Activated CD8-positive, alpha-beta memory T cell treated with anti-CD3 and anti-CD28 coated beads for 24 hours (primary cell): ENCODE measurements at regions not wholly inside any gene's neighbourhood (a gene's known extent, or its start where the extent isn't known, plus 50 kb on each side); places are given as distances from the start of the nearest gene placed in this dataset.
A peak's percentile ranks its signal among the peaks of the same experiment; 100 is the strongest.

Experiments
- DNase-seq: peaks from one replicate; pipeline ENCODE4 v3.0.0-alpha.2; 2020

DNA sequence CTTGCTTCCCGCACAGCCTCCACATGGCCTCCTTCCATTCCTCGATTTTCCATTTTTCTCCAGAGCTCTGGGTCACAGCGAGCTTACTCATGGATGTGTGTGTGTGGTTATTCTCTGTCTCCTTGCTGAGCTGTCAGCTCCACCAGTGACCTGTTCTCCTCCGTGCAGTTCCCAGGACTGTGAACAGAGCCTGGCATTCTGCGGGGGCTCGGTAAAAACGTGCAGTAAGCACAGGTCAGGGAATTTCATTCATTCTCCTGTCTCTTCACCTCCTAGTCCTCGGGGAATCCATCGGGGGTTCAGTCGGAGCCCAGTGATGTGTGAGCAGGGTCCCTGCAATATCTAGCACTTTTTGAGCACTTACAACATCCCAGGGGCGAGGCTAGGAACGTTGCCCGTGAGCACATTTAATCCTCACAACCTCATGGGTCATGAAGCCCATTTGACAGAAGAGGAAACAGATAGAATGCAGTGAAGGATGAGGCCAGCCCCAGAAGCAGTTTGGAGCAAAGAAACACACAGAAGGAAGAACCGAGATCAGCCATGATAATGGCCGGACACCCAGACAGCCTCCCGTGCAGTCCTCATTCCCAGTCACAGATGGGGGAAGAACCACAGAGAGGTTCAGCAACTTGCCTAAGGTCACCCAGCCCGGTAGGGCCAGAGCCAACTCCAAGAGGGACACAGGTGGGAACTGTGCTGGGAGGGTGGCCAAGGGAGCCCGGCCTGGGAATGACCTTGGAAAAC, 183.2 kb upstream of the GSE1 start:
- DNase-seq = peak; percentile 45

DNA sequence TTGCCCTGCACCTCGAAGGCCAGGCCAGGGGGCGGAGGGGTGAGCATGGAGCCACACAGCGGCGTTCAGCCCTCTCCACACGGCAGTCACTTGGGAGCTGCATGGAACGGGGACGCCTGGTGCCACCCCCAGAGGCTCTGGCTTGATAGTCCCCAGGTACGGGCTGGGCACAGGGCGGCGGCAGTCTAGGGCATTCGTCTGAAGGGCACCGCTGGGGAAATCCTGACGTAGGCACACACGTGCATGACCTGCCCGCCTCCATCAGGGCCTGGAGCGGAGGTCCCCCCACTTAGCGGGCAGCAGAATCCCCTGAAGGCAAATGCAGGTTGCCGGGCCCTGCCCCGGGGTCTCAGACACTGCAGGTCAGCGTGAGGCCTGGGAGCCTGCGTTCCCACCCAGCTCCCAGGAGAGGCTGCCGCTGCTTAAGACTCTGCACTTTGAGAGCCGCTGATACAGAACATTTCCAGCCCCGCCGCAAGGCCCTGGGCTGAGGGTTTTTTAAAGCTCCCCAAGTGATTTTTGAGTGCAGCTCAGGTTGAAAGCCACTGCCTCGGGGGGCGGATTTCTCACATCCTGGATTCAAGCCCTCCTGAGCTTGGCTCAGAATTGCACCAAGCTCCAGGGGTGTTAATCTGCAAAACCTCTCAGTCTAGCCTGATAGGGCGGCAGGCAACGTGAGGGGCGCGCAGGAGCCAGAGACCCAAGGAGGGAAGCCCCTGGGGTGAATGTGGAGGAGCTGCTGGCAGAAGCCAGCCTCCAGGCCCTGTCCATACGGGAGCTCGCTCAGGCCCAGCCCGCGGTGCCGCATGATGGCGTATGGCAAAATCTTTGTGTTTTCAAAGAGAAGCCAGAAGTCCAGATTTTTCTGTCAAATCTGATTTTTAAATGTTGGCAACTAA, 182.3 kb upstream of the GSE1 start:
- DNase-seq = peak; percentile 49

DNA sequence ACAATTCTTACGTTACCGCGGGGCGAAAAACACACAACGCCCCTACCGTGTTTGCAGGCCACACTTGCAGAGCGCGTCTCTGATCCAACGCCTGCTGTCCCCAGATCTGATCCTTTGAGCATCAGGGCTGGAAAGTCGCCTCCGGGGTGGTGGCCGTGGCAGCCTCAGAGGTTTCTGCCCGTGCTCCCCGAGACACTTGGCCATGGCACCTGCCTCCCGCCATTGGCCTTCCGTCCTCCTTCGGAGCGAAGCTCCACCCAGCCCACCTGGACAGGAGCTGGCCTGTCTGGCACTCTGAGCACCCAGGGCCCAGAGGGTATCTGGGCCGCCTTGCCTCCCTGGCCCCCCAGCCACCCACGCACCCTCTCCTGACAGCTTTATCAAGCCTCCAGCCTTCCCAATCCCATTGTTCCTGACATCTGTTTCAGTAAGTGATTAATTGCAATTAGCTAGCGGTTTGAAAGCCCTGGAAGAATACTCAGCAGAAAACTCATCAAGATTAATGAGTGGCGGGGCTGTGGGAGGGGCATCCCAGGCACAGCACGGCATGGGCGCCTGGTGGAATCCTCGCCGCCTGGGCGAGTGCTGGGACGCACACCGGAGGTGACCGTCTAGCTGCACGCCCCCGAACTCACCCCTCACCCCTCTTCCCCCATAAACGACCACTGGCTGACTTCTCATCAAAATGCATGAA, 181.5 kb upstream of the GSE1 start:
- DNase-seq = peak; percentile 24

DNA sequence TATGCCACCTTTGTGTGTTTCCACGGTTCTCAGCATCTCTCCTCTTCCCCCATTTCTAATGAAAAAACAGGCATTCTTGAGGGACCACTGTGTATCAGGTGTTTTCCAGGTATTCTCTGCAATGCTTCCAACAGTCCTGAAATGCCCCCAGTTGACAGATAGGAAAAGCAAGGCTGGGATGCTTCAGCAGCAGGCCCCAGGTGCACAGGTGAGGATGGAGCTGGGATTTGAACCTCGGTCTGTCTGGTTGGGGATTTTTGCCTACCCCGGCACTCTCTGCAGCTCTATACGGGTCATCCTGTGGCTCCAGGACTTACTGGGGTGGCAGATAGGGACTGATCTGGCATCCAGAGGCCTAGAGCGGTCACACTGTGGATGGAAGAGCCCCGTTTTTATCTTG, 180.5 kb upstream of the GSE1 start:
- DNase-seq = no peak

DNA sequence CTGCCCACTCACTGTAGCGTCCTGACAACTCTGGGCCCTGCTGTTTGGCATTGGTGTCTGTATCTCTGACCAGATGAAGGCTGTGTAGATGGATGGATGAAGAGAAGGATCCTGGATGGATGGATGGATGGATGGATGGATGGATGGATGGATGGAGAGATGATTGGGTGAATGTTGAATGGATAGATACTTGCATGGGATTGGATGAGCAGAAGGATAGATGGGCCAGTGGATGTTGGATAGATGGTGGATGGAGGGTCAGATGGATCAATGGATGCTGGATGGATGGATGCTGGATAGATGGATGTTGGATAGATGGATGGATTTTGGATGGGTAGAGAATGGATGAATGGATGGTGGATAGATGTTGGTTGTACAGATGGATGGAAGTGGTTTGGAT, 179.6 kb upstream of the GSE1 start:
- DNase-seq = no peak

DNA sequence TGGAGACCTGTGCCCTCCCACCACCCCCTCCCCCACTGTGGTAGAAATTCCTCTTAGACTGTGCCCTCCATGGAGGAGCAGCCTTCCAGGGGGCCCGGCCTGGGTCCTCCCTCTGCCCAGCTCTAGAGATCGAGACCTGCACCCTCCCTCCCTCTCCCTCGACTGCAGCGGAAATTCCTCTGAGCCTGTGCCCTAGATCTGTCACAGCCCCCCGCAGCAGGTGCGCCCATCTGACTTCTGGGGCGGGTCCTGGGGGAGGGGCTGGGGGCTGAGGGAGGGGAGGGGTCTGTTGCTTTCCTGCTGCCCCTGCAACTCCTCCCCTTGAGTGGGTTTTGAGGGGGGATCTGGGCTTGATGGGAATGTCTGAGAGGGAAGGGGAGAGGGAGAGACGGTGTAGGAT, 177.8 kb upstream of the GSE1 start:
- DNase-seq = no peak

DNA sequence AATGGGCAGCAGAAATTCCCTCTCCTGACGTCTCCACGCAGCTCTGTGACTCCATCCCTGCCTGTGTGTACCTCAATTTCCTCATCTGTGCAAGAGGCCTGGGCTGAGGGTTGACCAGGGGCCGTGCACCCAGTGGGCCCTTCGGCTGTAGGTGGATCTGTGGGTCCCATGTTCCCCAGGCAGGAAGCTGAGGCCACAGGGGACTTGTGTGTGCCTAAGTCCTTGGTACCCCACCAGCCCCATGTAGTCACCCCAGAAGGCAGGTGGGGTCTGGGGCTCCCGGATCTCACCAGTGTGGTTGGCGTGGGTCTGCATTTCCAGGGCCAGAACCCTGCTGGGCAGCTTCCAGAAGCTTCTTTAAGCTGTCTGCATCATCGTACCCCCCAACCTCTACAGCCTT, 177.4 kb upstream of the GSE1 start:
- no peak for DNase-seq

DNA sequence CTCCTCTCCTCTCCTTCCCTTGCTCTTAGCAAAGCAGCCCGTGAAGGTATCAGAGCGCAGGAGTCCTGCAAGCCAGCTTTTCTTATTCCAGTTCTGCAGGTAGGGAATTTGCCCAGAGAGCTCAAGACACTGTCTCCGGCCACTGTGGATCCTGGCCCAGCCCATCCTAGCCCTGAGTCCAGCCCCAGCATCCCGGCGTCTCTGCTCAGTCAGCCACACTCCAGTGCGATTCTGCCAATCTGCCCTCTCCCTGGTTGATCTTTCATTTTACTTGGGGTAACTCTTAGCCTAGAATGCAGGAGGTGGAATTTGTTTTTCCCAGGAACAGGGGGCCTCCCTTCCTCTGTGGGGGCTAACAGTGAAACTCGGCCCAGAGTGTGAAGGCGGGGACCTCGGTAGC, 176.9 kb upstream of the GSE1 start:
- no peak for DNase-seq

DNA sequence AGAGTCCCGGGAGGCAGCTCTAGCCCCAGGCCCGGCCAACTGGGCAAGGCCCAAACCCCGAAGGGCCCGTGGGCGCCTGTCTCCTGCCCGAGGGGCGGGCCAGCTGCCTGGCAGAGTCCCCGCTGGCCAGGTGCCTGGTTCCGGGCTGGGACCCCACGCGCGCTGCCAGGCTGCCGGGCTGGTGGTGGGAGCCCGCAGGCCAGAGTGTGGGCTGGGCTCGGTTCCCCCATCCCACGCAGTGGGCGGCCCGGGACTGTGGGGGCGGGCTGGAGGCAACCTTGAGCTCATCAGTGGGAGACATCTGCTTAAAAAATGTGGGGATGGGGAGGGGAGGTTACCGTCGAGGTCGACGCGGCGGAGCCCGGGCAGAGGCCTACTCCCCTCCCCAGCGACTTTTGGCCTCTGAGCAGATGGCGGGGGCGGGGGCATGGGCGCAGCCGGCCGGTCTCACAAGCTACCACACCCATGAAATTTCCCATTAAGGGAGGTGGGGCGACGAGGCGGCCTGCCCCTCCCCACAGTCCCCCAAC, 176.4 kb upstream of the GSE1 start:
- no peak for DNase-seq

DNA sequence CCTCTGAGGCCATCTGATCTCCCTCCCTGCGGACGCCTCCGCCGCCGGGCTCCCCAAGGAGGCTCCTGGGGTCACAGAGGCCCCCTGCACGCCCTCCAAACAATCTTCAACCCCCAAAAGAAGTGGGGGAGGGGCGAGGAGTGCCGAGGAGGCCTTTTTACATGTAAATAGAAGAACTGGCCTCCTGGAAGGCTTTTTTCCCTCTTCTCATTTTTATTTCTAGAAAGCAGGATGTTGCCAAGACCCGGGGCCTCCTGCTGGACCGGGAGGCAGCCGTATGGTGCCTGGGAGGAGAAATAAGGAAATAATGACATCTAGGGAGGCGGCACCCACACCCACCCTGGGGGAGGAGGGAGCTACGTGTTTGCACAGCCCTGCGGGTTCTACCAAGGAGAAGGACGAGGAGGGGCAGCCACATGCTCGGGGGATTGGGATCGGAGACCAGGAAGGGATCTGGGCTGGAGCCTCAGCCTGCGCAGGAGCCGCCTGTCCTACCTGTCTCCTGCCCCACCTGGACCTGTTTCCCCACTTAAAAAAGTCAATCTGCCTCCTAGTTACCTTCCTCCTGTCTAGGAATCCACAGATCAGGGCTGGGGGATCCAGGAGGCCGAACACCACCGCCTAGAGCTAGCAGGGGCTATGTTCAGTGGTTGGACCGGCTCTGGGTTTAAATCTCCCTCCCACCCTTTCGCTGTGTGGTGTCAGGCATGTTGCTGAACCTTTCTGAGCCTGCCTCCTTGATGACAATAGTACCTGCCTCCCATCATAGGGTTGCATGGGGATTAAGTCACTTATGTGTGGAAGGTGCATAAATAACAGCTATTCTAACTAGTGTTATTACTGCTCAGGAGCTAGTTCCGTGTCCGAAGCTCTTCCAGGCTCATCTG, 175.7 kb upstream of the GSE1 start:
- no peak for DNase-seq

DNA sequence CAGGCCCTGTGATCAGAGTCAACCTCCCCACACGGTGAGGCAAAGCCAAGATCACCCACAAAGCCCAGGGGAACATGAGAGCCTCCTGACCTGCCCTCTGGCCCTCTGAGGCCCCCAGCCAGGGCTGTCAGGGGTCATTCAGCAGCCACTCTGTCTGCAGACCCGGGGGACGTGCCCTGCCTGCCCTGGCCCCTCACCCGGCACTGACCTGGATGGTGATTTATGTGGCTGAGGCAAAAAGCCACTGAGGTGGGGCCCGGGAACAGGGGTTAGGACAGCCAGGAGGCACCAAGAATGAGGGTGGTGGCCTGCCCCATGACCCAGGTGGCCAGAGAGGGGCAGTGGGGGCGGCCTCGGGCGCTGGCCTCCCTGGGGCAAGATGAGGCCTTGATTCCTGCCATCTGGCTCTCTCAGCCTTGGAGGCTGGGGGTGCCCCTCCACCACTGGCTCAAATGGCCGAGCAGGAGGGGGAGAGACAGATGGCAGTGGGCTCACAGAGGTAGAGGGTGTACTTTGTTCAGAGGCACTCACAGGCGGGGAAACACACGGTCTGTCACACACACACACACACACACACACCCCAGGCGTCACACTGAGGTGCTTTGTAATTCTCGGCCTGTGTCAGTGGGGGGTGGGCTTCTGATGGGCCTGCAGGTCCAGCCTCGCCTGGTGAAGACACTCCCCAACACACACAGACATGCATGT, 174.0 kb upstream of the GSE1 start:
- DNase-seq = no peak

DNA sequence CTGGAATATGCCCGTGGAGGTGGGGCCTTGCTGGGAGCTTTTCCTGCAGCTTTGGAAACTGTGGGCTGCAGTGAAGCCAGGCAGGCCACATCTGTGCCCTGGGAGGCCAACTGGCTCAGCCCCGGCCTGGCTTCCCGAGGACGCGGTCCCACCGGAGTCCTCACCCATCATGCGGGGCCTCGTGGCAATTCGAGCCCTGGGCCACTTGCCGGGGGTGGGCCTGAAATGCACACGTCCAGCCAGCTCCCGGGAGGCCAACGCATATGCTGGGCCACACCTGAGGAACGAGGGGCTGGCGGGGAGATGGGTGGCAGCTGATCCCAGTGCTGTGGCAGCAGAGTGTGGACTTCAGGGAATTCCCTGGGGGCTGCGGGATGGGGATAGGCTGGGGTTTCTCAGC, 172.4 kb upstream of the GSE1 start:
- no peak for DNase-seq

DNA sequence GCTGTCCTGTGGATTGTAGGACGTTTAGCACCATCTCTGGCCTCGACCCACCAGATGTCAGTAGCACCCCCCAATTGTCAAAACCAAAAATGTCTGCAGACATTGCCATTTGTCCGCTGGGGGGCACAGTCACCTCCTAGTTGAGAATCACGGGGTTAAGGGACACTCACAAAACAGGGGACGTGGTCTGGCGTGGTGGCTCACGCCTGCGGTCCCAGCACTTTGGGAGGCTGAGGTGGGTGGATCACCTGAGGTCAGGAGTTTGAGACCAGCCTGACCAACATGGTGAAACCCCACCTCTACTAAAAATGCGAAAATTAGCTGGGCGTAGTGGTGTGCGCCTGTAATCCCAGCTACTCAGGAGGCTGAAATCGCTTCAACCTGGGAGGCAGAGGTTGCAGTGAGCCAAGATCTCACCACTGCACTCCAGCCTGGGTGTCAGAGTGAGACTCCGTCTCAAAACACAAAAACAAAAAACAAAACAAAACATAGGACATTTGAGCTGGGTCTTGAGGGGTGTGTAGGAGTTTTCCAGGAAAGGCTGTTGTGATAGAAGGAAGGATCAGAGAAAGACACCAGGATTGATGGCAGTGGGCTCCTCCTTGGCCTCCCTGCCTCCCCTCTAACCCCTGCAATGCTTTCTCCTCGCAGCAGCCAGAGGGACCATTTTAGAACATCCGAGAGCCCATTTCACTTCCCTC, 171.8 kb upstream of the GSE1 start:
- DNase-seq = no peak

DNA sequence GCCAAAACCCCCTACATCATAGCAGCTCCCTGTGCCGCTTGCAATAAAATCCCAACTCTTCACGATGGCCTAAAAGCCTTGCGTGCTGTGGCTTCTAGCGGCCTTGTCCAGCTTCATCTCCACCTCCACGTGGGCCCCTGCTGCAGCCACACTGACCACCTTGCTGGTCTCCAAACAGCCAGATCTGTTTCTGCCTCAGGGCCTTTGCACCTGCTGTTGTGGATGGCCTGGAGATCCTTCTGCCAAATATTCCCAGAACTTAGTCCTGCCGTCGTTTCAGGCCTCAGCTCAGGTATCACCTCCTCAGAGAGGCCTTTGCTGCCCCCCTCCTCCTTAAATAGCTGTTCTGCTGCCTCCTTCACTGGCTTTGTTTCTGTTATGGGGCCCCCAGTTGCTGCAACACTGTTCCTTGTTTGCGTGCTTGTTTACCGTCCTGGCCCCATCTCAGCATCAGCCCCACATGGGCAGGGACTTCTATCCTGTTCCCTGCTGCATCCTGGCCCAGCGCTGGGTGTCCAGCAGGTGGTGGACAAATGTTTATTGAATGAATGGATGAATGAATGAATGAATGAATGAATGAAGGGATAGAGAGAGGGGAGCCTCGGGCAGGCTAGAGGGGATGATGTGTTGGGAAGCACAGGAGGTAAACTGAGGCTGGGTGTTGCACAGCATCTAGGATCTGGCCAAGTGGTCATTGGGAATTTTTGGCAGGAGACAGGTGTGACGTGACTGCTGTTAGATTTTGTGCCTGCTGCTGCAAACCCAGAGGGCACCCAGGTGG, 171.0 kb upstream of the GSE1 start:
- no peak for DNase-seq

DNA sequence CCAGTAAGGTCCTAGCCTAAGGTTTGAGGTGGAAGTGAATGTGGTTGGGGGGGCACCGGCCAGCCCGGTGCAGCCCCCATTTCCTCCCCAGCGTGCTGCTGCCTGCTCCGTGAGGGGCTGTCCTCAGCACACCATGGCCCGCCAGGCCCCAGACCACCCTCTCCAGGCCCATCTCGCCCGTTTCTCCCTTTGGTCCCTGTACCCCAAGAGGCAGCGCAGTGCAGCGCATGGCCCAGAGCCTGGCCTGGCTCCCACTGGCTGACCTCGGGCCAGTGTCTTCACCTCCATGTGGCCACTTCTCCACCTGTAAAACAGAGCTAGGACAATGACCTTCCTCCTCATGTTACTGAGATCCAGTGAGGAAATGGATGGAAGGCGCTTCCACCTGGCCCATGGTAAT, 170.0 kb upstream of the GSE1 start:
- DNase-seq = no peak

DNA sequence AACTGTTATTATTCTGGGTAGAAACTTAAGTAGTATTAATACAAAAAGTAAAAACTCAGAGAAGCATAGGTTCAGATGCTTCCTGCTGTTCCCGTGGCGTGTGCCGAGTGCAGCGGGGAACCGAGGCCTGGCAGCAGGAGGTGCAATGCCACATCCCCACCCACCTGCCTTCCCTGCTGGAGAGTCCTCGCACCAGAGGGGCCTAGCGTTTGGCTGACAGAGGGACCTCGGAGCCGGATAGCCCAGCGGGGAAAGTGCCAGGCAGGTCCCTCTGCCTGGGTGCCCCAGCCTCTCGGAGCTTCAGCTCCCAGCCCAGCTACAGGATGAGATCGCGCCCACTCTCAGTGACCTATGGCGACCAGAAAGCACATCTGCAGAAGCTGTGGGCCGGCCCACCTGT, 169.6 kb upstream of the GSE1 start:
- no peak for DNase-seq

DNA sequence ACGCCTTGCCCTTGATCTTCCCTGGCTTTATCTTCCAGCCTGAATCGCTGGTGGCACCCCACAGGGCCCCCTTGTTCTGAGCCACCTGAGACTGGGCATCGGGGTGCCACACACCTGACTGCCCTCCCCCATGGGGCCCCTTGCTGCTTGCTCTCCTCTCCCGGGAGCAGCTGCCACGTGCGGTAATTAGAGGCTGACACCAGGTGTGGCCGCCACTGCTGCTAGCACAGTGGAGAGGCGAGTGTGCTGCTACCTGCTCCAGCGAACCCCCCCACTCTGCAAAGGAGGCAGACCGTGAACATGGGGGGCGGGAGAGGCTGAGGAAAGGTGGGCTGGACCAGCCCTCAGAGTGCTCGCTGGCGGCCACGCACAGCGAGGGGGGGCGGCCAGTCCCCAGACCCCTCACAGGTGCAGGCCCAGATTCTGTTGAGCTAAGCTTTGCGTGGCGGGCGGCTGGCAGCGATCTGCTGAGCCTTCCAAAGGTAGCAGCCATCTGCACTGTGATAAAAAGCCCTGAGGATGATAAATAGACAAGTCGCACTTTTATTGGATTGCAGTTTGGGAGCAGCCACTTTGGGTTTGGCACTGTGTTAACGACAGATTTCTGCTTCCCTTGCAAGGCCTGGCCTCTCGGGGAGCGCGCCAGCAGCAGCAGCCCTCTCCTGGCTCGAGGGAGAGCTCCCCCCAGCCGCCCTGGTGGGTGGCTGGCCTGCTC, 167.9 kb upstream of the GSE1 start:
- no peak for DNase-seq

DNA sequence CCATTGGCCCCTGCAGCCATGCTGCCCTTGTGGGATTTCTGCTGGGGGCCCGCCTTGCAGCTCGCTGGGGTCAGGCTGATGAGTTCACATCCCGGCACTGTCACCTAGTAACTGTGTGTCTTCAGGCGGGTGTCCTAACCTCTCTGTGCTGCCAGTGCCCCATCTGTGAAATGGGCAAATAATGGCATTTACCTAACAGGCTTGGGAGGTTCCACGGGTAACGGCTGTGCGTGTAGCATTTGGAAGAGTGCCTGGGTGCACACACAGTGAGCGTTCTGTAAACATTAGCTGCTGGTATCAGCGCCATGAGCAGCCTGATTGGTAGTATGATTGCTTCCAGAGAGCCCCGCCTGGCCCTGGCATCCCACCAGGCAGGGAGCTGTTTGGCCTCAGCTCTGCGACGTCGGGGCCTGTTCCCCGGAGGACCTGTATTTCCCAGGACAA, 167.3 kb upstream of the GSE1 start:
- no peak for DNase-seq

DNA sequence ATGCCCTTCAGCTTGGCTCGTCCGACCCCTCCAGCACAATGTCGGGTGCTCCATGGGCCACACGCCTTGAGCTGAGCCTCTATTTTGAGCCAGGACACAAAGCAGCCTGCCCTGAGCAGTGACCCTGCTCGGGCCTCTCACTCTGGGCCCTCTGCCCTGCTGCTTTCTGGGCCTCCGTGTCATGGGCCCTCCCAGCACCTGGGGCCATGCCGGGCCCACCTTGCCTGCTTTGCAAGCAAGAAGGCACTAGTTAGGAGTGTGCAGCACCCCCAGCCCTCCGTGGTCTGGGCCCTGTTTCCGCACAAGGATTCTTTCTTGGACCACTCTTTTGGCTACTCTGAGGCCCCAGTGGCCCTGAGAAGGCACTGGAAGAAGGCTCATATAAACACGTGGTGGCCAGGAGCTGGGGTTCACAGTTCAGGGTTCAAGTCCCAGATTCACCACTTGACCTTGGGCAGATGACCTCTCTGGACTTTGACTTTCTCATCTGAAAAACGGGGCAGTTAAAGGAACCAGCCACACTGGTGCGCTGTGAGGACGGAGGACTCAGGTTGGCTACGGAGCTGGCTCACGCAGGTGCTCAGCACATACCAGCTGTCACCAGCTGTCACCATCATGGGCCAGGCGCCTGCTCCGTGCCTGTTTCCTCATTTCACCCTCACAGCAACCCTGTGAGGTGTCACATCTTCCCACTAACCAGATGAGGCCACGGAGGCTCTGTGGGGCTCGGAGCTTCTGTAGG, 166.0 kb upstream of the GSE1 start:
- DNase-seq = no peak
